DMS153 treated with DMSO at 0.1 percent for 48 hours (cell line): ENCODE measurements at regions not wholly inside any gene's neighbourhood (a gene's known extent, or its start where the extent isn't known, plus 50 kb on each side); places are given as distances from the start of the nearest gene placed in this dataset.

Experiments
- DNase-seq: peaks from one replicate; lab custom pipeline; 2025; ENCODE audit not compliant: unreplicated experiment; lab: John Stamatoyannopoulos, UW

GRCh38 chr10:118108194-118109026 lies 61.7 kb upstream of the RAB11FIP2 start:
- no peak for DNase-seq

GRCh38 chr10:118107541-118107940 lies 60.8 kb upstream of the RAB11FIP2 start:
- no peak for DNase-seq

GRCh38 chr10:118107040-118107439 lies 60.3 kb upstream of the RAB11FIP2 start:
- DNase-seq = no peak

- DNase-seq = no peak
Measured at GRCh38 chr10:118106426-118106825, 59.7 kb upstream of the RAB11FIP2 start.

- DNase-seq = no peak
Measured at GRCh38 chr10:118102121-118102520, 55.4 kb upstream of the RAB11FIP2 start.

DNA sequence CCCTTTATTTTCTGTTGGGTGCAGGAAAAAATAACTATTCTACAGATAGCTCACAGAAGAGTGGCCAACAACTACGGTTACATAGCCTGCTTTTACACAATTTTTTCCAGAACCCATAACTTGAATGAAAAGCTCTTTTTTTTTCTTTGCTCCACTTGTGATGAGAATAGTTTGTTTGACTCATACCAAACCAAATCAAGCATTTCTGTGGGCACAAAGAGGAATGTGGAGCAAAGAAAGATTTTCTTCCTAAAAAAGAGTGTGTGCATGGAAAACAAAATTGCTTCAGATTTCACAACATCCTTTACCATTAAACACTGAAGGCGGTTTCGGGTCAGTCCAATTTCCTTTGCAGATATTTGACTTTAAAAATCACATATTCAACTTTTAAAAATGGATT lies 54.8 kb upstream of the RAB11FIP2 start:
- DNase-seq = no peak
